GM12878 (cell line): ENCODE measurements at regions not wholly inside any gene's neighbourhood (a gene's known extent, or its start where the extent isn't known, plus 50 kb on each side); places are given as distances from the start of the nearest gene placed in this dataset.

Source experiments
- ATAC-seq: fragments of 200-7000 bp; cut with Tn5 transposase; 3 replicates; pipeline ENCODE4 v1.9.1; 2020; ENCODE audit warnings: mild to moderate bottlenecking, moderate library complexity
- BruUV-seq: library from RNA; stranded (reverse); fragments of 400-500 nt; replicated peaks from 2 replicates; lab custom pipeline; 2021; lab: Mats Ljungman, UMichigan
- CTCF ChIA-PET: fragments of 300-600 bp; sonication (Branson Sonifier 250); formaldehyde crosslinking; extraction: SDS; loops from one replicate; lab custom pipeline; 2021; ENCODE audit warnings: inconsistent platforms; lab: Yijun Ruan, JAX
- POLR2A ChIA-PET: fragments of 350-600 bp; formaldehyde crosslinking; extraction: SDS; loops from one replicate; lab custom pipeline; 2021; ENCODE audit warnings: inconsistent platforms; lab: Charles Lee
- RAD21 ChIA-PET: fragments of 300-600 bp; sonication (Branson Sonifier 250); formaldehyde crosslinking; loops from one replicate; lab custom pipeline; 2023; ENCODE audit warnings: antibody characterized with exemption; ENCODE audit not compliant: unreplicated experiment; lab: Charles Lee
- SMC1A ChIA-PET: fragments of 300-600 bp; sonication (Branson Sonifier 250); formaldehyde crosslinking; loops from one replicate; lab custom pipeline; 2023; ENCODE audit not compliant: unreplicated experiment, uncharacterized antibody; lab: Charles Lee
- DNase-seq: peaks from one replicate; pipeline ENCODE4 v3.0.0-alpha.2; 2011; ENCODE audit warnings: low read depth, low spot score
- FAIRE-seq: peaks from 3 replicates; lab custom pipeline; 2011; peaks lifted over from hg19 to GRCh38; lab: Jason Lieb, UNC
- H2AFZ ChIP-seq: 2 replicates; pipeline ENCODE4 v1.6.0; 2011; ENCODE audit warnings: low read depth, low read length, control low read depth; ENCODE audit not compliant: control insufficient read depth
- H3K27ac ChIP-seq: 2 replicates; pipeline ENCODE4 v1.5.1; 2011; ENCODE audit warnings: control low read depth; ENCODE audit not compliant: control insufficient read depth, insufficient read depth
- H3K27me3 ChIP-seq, 2 experiments: replicated peaks in 1 of 2; 2 replicates each; pipeline versions ENCODE4 v1.6.0 to v1.6.1; 2011; ENCODE audit warnings: low read length in 1 of 2; ENCODE audit not compliant: control insufficient read depth in 2 of 2, insufficient read depth in 2 of 2
- H3K36me3 ChIP-seq, 2 experiments: 2 replicates each; pipeline ENCODE4 v1.5.1; 2011; ENCODE audit warnings: low read length in 1 of 2; ENCODE audit not compliant: control insufficient read depth in 2 of 2, insufficient read depth in 2 of 2
- H3K4me1 ChIP-seq: 2 replicates; pipeline ENCODE4 v1.6.1; 2011; ENCODE audit warnings: mild to moderate bottlenecking, low read length, moderate library complexity, mixed read lengths; ENCODE audit not compliant: control insufficient read depth, insufficient read depth
- H3K4me2 ChIP-seq: 2 replicates; pipeline ENCODE4 v1.6.0; 2011; ENCODE audit warnings: control low read depth; ENCODE audit not compliant: control insufficient read depth, insufficient read depth
- H3K4me3 ChIP-seq: fragments of 200-600 bp; sonication (generic); 2 replicates; pipeline ENCODE4 v1.5.1; 2016
- H3K79me2 ChIP-seq: 2 replicates; pipeline ENCODE4 v1.6.0; 2011; ENCODE audit warnings: low read length; ENCODE audit not compliant: control insufficient read depth, insufficient read depth
- H3K9ac ChIP-seq: 2 replicates; pipeline ENCODE4 v1.8.0; 2011; ENCODE audit warnings: low read length, control low read depth, mixed read lengths; ENCODE audit not compliant: control insufficient read depth, insufficient read depth
- H3K9me3 ChIP-seq: replicated peaks from 3 replicates; pipeline ENCODE4 v1.5.1; 2011; ENCODE audit warnings: mild to moderate bottlenecking, low read length; ENCODE audit not compliant: control insufficient read depth, insufficient read depth
- H4K20me1 ChIP-seq: 2 replicates; pipeline ENCODE4 v1.6.0; 2011; ENCODE audit not compliant: control insufficient read depth, insufficient read depth
- EGR1 ChIP-seq, 2 experiments: IDR thresholded peaks; 1 replicate in 1 of 2; 2 replicates in 1 of 2; pipeline ENCODE4 v1.6.1; 2011 to 2012; ENCODE audit warnings: low read depth in 2 of 2, low read length in 2 of 2, borderline replicate concordance in 1 of 2, mild to moderate bottlenecking in 1 of 2, moderate library complexity in 1 of 2
- HDGF ChIP-seq: fragments of 450-650 bp; IDR thresholded peaks from 2 replicates; pipeline ENCODE4 v1.6.1; 2016; ENCODE audit warnings: antibody characterized with exemption
- JUNB ChIP-seq: IDR thresholded peaks from 2 replicates; pipeline ENCODE4 v1.6.1; 2016; ENCODE audit warnings: antibody characterized with exemption, mild to moderate bottlenecking
- MTA2 ChIP-seq: fragments of 450-650 bp; IDR thresholded peaks from 2 replicates; pipeline ENCODE4 v1.6.1; 2016; ENCODE audit warnings: low read depth, mild to moderate bottlenecking, moderate library complexity
- PAX5 ChIP-seq: IDR thresholded peaks from 2 replicates; pipeline ENCODE4 v1.6.1; 2011; ENCODE audit warnings: low read depth, low read length, borderline replicate concordance
- POLR2AphosphoS5 ChIP-seq: IDR thresholded peaks from 2 replicates; pipeline ENCODE4 v1.6.1; 2011; ENCODE audit warnings: mild to moderate bottlenecking, low read length, inconsistent platforms
- TARDBP ChIP-seq: IDR thresholded peaks from 2 replicates; pipeline ENCODE4 v1.6.1; 2016; ENCODE audit warnings: borderline replicate concordance
- TBL1XR1 ChIP-seq: IDR thresholded peaks from 2 replicates; pipeline ENCODE4 v1.6.1; 2012; ENCODE audit warnings: low read depth, low read length, improper control_type of control experiment
- TCF7 ChIP-seq: IDR thresholded peaks from 2 replicates; pipeline ENCODE4 v1.6.1; 2014; ENCODE audit warnings: antibody characterized with exemption, borderline replicate concordance
- YY1 ChIP-seq: IDR thresholded peaks from 2 replicates; pipeline ENCODE4 v1.6.1; 2011; ENCODE audit warnings: low read depth, mild to moderate bottlenecking, low read length
- ZNF622 ChIP-seq: fragments of 450-650 bp; IDR thresholded peaks from 2 replicates; pipeline ENCODE4 v1.6.1; 2017; ENCODE audit warnings: mild to moderate bottlenecking, inconsistent platforms
- in situ Hi-C: fragments of 300-500 bp; cut with MboI; formaldehyde crosslinking; loops from 9 replicates; pipeline ENCODE4 v1.14.3; 2018; ENCODE audit warnings: mixed read lengths
- intact Hi-C: fragments of 100-400 bp; cut with micrococcal nuclease; formaldehyde crosslinking; loops from one replicate; pipeline ENCODE4 v1.14.2; 2022; ENCODE audit not compliant: unreplicated experiment
- TF ChIP-seq, protein P1 (sequence below): fragments of 450-650 bp; IDR thresholded peaks from 2 replicates; pipeline ENCODE4 v1.6.1; 2017; ENCODE audit warnings: mild to moderate bottlenecking, moderate library complexity
- TF ChIP-seq, protein P2 (sequence below): IDR thresholded peaks from 2 replicates; pipeline ENCODE4 v1.6.1; 2012; ENCODE audit warnings: low read depth, low read length, improper control_type of control experiment

DNA sequence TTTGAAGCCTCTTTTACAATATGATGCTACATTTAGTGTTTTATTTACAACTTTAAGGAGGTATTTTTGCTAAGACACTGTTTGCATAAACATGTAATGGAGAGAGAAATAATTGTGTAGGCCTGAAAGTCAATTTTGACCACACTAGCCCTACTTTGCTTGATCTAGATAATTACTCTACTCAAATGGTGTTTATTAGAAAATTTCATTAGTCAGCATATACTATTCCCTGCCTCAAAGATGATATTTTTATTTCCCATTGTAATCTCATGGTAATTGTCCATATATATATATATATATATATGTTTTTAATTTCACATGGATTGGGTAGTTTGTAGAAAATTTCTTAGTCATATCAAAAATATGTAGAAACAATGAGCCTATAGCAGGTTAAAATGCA is 632.2 kb downstream of the SATB2 start:
- DNase-seq: no peak
- Histone ChIP-seq H3K27ac (no peak overlapping the region), H3K9ac (no peak overlapping the region), H2AFZ (no peak overlapping the region), H4K20me1 (no peaks in the 10 kb centered on the region), H3K4me3 (no peak overlapping the region), H3K36me3 (no peaks in the 10 kb centered on the region), H3K9me3 (no peaks in the 10 kb centered on the region), H3K27me3 (no peaks in the 10 kb centered on the region), H3K4me2 (no peak overlapping the region), H3K4me1 (no peaks in the 10 kb centered on the region), H3K79me2 (no peaks in the 10 kb centered on the region)
- SMC1A ChIA-PET: interaction anchor here (1.0 kb wide), 1 partner anchor 21 kb away, joined by 5 read pairs; no protein-coding TSS in a partner anchor
- POLR2A ChIA-PET: no interaction called here
- in situ Hi-C loops: no loop called here
- RAD21 ChIA-PET: no interaction called here
- TF ChIP-seq POLR2AphosphoS5 (no peak), ZNF622 (no peak), TCF7 (no peak), MTA2 (no peak), EGR1 (IDR thresholded peaks at IDR 0.05; ENCODE audit: borderline replicate concordance in 1 of 2, low read depth in 2 of 2, low read length in 2 of 2) (no peak), TARDBP (no peak), HDGF (no peak), PAX5 (no peak), JUNB (no peak), YY1 (no peak), TBL1XR1 (no peak)
- TF ChIP-seq, protein P1, sequence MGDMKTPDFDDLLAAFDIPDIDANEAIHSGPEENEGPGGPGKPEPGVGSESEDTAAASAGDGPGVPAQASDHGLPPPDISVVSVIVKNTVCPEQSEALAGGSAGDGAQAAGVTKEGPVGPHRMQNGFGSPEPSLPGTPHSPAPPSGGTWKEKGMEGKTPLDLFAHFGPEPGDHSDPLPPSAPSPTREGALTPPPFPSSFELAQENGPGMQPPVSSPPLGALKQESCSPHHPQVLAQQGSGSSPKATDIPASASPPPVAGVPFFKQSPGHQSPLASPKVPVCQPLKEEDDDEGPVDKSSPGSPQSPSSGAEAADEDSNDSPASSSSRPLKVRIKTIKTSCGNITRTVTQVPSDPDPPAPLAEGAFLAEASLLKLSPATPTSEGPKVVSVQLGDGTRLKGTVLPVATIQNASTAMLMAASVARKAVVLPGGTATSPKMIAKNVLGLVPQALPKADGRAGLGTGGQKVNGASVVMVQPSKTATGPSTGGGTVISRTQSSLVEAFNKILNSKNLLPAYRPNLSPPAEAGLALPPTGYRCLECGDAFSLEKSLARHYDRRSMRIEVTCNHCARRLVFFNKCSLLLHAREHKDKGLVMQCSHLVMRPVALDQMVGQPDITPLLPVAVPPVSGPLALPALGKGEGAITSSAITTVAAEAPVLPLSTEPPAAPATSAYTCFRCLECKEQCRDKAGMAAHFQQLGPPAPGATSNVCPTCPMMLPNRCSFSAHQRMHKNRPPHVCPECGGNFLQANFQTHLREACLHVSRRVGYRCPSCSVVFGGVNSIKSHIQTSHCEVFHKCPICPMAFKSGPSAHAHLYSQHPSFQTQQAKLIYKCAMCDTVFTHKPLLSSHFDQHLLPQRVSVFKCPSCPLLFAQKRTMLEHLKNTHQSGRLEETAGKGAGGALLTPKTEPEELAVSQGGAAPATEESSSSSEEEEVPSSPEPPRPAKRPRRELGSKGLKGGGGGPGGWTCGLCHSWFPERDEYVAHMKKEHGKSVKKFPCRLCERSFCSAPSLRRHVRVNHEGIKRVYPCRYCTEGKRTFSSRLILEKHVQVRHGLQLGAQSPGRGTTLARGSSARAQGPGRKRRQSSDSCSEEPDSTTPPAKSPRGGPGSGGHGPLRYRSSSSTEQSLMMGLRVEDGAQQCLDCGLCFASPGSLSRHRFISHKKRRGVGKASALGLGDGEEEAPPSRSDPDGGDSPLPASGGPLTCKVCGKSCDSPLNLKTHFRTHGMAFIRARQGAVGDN: no peak
- TF ChIP-seq, protein P2, sequence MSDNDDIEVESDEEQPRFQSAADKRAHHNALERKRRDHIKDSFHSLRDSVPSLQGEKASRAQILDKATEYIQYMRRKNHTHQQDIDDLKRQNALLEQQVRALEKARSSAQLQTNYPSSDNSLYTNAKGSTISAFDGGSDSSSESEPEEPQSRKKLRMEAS: no peak
- no TSS peak for BruUV-seq
- FAIRE-seq: no peak
- ATAC-seq: no peak
- CTCF ChIA-PET: interaction anchor here (0.6 kb wide), 1 partner anchor 33 kb away, joined by 3 read pairs; no protein-coding TSS in a partner anchor
- intact Hi-C loops: no loop called here
